SK-N-SH (cell line): ENCODE measurements at regions not wholly inside any gene's neighbourhood (a gene's known extent, or its start where the extent isn't known, plus 50 kb on each side); places are given as distances from the start of the nearest gene placed in this dataset.

Source experiments
- CTCF ChIA-PET: fragments of 300-600, 350-600 bp; formaldehyde crosslinking; extraction: SDS; loops from one replicate; lab custom pipeline; 2021; lab: Yijun Ruan, JAX
- POLR2A ChIA-PET: fragments of 350-600 bp; sonication (Branson Sonifier 250); formaldehyde crosslinking; extraction: SDS; loops from one replicate; lab custom pipeline; 2020; ENCODE audit warnings: antibody characterized with exemption, inconsistent platforms; lab: Yijun Ruan, JAX
- DNase-seq: peaks from one replicate; pipeline ENCODE4 v3.0.0; 2012
- H2AFZ ChIP-seq: fragments of 200-600 bp; sonication (generic); 2 replicates; pipeline ENCODE4 v1.8.1; 2016; ENCODE audit warnings: antibody characterized with exemption, mild to moderate bottlenecking, low read depth
- H3F3A ChIP-seq: fragments of 200-600 bp; sonication (generic); replicated peaks from 2 replicates; pipeline ENCODE3; 2016; ENCODE audit warnings: antibody characterized with exemption, mild to moderate bottlenecking; ENCODE audit not compliant: insufficient read depth
- H3K27ac ChIP-seq, 2 experiments: fragments of 200-500 bp in 1 of 2; fragments of 200-600 bp in 1 of 2; sonication (Bioruptor generic) in 1 of 2; sonication (generic), shearing (Covaris generic) in 1 of 2; 2 replicates each; pipeline versions ENCODE4 v1.5.1 to v1.6.1; 2014 to 2016; ENCODE audit warnings: low read depth in 2 of 2, inconsistent platforms in 1 of 2, low read length in 1 of 2, mild to moderate bottlenecking in 1 of 2, mixed read lengths in 1 of 2
- H3K27me3 ChIP-seq: fragments of 200-600 bp; sonication (generic), shearing (Covaris generic); 2 replicates; pipeline ENCODE4 v1.6.1; 2016; ENCODE audit warnings: mixed run types; ENCODE audit not compliant: insufficient read depth
- H3K36me3 ChIP-seq, 2 experiments: fragments of 200-500 bp in 1 of 2; fragments of 200-600 bp in 1 of 2; sonication (Bioruptor generic) in 1 of 2; sonication (generic) in 1 of 2; replicated peaks in 1 of 2; 2 replicates each; pipeline versions ENCODE3 to v1.5.1; 2014 to 2016; ENCODE audit warnings: low read length in 1 of 2, mild to moderate bottlenecking in 1 of 2; ENCODE audit not compliant: insufficient read depth in 2 of 2, control insufficient read depth in 1 of 2
- H3K4me1 ChIP-seq, 2 experiments: fragments of 200-500 bp in 1 of 2; fragments of 200-600 bp in 1 of 2; sonication (Bioruptor generic) in 1 of 2; sonication (generic), shearing (Covaris generic) in 1 of 2; 2 replicates each; pipeline versions ENCODE4 v1.5.1 to v1.6.1; 2014 to 2016; ENCODE audit warnings: low read depth in 1 of 2, low read length in 1 of 2, mixed run types in 1 of 2; ENCODE audit not compliant: insufficient read depth in 2 of 2, control insufficient read depth in 1 of 2
- H3K4me2 ChIP-seq: fragments of 200-600 bp; sonication (generic), shearing (Covaris generic); 2 replicates; pipeline ENCODE4 v1.6.1; 2017; ENCODE audit warnings: mixed run types
- H3K4me3 ChIP-seq, 2 experiments: fragments of 200-500 bp in 1 of 2; fragments of 200-600 bp in 1 of 2; sonication (Bioruptor generic) in 1 of 2; sonication (generic), shearing (Covaris generic) in 1 of 2; 2 replicates each; pipeline versions ENCODE4 v1.5.1 to v1.8.1; 2014 to 2016; ENCODE audit warnings: low read depth in 2 of 2, inconsistent platforms in 1 of 2, low read length in 1 of 2, mild to moderate bottlenecking in 1 of 2, mixed read lengths in 1 of 2, moderate library complexity in 1 of 2
- H3K79me2 ChIP-seq: fragments of 200-600 bp; sonication (generic); 2 replicates; pipeline ENCODE4 v1.8.1; 2017; ENCODE audit warnings: mild to moderate bottlenecking; ENCODE audit not compliant: insufficient read depth
- H3K9ac ChIP-seq: fragments of 200-600 bp; sonication (generic); 2 replicates; pipeline ENCODE4 v1.6.1; 2017; ENCODE audit warnings: mixed run types
- H3K9me2 ChIP-seq: fragments of 200-600 bp; sonication (generic); 2 replicates; pipeline ENCODE4 v1.6.1; 2017; ENCODE audit warnings: mixed run types
- H3K9me3 ChIP-seq: fragments of 200-600 bp; sonication (generic); 2 replicates; pipeline ENCODE4 v1.6.1; 2017; ENCODE audit warnings: mixed run types, mild to moderate bottlenecking, moderate library complexity
- H4K20me1 ChIP-seq: fragments of 200-600 bp; sonication (generic); 2 replicates; pipeline ENCODE4 v1.6.1; 2017; ENCODE audit warnings: mild to moderate bottlenecking, mixed run types; ENCODE audit not compliant: insufficient read depth
- CHD2 ChIP-seq: fragments of 150-350 bp; IDR thresholded peaks from 2 replicates; pipeline ENCODE4 v1.6.1; 2018; ENCODE audit warnings: low read length; ENCODE audit not compliant: partially characterized antibody
- JUND ChIP-seq: IDR thresholded peaks from 2 replicates; pipeline ENCODE4 v1.4.0; 2012
- NFIC ChIP-seq: IDR thresholded peaks from 2 replicates; pipeline ENCODE4 v1.4.0; 2012; ENCODE audit warnings: borderline replicate concordance
- NRF1 ChIP-seq: IDR thresholded peaks from 2 replicates; pipeline ENCODE4 v1.6.1; 2012; ENCODE audit warnings: low read depth, mild to moderate bottlenecking, low read length
- POLR2AphosphoS5 ChIP-seq: IDR thresholded peaks from 2 replicates; pipeline ENCODE4 v1.6.1; 2012; ENCODE audit warnings: low read depth, low read length
- RFX5 ChIP-seq: IDR thresholded peaks from 2 replicates; pipeline ENCODE4 v1.6.1; 2012; ENCODE audit warnings: mild to moderate bottlenecking, improper control_type of control experiment, low read length
- SIN3A ChIP-seq: IDR thresholded peaks from 2 replicates; pipeline ENCODE4 v1.6.1; 2012; ENCODE audit warnings: low read depth, mild to moderate bottlenecking, low read length, moderate library complexity, borderline replicate concordance
- WGBS: methylation state at CpG from one replicate; pipeline ENCODE4 v1.1.6; 2017; ENCODE audit warnings: low lambda C conversion rate; 5-methylcytosine and 5-hydroxymethylcytosine counted together
- TF ChIP-seq, protein P1 (sequence below): IDR thresholded peaks from 2 replicates; pipeline ENCODE4; 2012
- TF ChIP-seq, protein P2 (sequence below): IDR thresholded peaks from 2 replicates; pipeline ENCODE4 v1.4.0; 2012; ENCODE audit warnings: low read depth, borderline replicate concordance
- TF ChIP-seq, protein P3 (sequence below): IDR thresholded peaks from 2 replicates; pipeline ENCODE4 v1.6.1; 2012; ENCODE audit warnings: mild to moderate bottlenecking, low read depth, low read length, moderate library complexity
- TF ChIP-seq, protein P4 (sequence below): IDR thresholded peaks from 2 replicates; pipeline ENCODE4 v1.4.0; 2012; ENCODE audit warnings: low read depth, borderline replicate concordance

DNA sequence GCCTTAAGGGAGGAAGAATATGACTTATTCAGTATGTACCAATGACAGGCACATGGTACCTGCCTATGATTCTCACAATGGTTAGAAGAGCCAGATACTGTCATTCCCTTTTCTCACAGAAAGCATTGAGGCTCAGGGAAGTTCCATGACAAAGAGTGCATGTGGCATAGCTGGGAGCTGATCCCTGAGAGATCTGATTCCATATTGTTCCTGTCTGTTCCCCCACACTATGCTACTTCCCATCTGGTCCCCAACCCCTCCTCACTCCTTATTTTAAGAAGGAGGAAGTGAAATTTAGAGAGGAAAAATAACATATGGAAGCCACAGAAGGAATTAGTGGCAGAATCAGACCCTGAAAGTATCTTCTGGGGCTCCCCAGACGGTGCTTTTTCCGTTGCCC lies 500.0 kb downstream of the PLPP3 start:
- Histone ChIP-seq H3K36me3 (no peaks in the 10 kb centered on the region), H4K20me1 (no peaks in the 10 kb centered on the region), H3K79me2 (no peaks in the 10 kb centered on the region), H3F3A (no peaks in the 10 kb centered on the region), H3K4me3 (no peak overlapping the region), H2AFZ (no peak overlapping the region), H3K27ac (no peak overlapping the region), H3K9me2 (no peaks in the 10 kb centered on the region), H3K9me3 (no peaks in the 10 kb centered on the region), H3K27me3 (no peaks in the 10 kb centered on the region), H3K4me2 (no peak overlapping the region), H3K4me1 (peaks cover 0 to under 1% of the 10 kb centered on the region in 2 experiments; a peak in 1 of 4 replicates), H3K9ac (no peak overlapping the region)
- POLR2A ChIA-PET = no interaction called here
- no peak for DNase-seq
- TF ChIP-seq, protein P1, sequence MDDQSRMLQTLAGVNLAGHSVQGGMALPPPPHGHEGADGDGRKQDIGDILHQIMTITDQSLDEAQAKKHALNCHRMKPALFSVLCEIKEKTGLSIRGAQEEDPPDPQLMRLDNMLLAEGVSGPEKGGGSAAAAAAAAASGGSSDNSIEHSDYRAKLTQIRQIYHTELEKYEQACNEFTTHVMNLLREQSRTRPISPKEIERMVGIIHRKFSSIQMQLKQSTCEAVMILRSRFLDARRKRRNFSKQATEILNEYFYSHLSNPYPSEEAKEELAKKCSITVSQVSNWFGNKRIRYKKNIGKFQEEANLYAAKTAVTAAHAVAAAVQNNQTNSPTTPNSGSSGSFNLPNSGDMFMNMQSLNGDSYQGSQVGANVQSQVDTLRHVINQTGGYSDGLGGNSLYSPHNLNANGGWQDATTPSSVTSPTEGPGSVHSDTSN = no peak
- TF ChIP-seq SIN3A = no peak
- TF ChIP-seq, protein P2, sequence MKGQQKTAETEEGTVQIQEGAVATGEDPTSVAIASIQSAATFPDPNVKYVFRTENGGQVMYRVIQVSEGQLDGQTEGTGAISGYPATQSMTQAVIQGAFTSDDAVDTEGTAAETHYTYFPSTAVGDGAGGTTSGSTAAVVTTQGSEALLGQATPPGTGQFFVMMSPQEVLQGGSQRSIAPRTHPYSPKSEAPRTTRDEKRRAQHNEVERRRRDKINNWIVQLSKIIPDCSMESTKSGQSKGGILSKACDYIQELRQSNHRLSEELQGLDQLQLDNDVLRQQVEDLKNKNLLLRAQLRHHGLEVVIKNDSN = no peak
- TF ChIP-seq RFX5 = no peak
- no peak for TF ChIP-seq POLR2AphosphoS5
- TF ChIP-seq CHD2 = no peak
- TF ChIP-seq, protein P3, sequence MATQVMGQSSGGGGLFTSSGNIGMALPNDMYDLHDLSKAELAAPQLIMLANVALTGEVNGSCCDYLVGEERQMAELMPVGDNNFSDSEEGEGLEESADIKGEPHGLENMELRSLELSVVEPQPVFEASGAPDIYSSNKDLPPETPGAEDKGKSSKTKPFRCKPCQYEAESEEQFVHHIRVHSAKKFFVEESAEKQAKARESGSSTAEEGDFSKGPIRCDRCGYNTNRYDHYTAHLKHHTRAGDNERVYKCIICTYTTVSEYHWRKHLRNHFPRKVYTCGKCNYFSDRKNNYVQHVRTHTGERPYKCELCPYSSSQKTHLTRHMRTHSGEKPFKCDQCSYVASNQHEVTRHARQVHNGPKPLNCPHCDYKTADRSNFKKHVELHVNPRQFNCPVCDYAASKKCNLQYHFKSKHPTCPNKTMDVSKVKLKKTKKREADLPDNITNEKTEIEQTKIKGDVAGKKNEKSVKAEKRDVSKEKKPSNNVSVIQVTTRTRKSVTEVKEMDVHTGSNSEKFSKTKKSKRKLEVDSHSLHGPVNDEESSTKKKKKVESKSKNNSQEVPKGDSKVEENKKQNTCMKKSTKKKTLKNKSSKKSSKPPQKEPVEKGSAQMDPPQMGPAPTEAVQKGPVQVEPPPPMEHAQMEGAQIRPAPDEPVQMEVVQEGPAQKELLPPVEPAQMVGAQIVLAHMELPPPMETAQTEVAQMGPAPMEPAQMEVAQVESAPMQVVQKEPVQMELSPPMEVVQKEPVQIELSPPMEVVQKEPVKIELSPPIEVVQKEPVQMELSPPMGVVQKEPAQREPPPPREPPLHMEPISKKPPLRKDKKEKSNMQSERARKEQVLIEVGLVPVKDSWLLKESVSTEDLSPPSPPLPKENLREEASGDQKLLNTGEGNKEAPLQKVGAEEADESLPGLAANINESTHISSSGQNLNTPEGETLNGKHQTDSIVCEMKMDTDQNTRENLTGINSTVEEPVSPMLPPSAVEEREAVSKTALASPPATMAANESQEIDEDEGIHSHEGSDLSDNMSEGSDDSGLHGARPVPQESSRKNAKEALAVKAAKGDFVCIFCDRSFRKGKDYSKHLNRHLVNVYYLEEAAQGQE = no peak
- TF ChIP-seq NFIC = no peak
- TF ChIP-seq, protein P4, sequence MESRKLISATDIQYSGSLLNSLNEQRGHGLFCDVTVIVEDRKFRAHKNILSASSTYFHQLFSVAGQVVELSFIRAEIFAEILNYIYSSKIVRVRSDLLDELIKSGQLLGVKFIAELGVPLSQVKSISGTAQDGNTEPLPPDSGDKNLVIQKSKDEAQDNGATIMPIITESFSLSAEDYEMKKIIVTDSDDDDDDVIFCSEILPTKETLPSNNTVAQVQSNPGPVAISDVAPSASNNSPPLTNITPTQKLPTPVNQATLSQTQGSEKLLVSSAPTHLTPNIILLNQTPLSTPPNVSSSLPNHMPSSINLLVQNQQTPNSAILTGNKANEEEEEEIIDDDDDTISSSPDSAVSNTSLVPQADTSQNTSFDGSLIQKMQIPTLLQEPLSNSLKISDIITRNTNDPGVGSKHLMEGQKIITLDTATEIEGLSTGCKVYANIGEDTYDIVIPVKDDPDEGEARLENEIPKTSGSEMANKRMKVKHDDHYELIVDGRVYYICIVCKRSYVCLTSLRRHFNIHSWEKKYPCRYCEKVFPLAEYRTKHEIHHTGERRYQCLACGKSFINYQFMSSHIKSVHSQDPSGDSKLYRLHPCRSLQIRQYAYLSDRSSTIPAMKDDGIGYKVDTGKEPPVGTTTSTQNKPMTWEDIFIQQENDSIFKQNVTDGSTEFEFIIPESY = no peak
- no peak for TF ChIP-seq JUND
- no peak for TF ChIP-seq NRF1
- CTCF ChIA-PET = no interaction called here
- WGBS = 69% methylated on average over 2 of the region's 2 CpGs
